ENCODE measurements at regions not wholly inside any gene's neighbourhood (a gene's known extent, or its start where the extent isn't known, plus 50 kb on each side); places are given as distances from the start of the nearest gene placed in this dataset.

- H3K4me3 ChIP-seq (ENCODE audit: low read depth, low read length): no peak overlapping the region
- in situ Hi-C loops (cut with HindIII; ENCODE audit: low sequenced_read_pairs): loop anchor here (5.0 kb wide), 1 partner anchor 87 kb away; no protein-coding TSS in a partner anchor
- no peak for DNase-seq (ENCODE audit: low read depth)
- TF ChIP-seq, protein P1, sequence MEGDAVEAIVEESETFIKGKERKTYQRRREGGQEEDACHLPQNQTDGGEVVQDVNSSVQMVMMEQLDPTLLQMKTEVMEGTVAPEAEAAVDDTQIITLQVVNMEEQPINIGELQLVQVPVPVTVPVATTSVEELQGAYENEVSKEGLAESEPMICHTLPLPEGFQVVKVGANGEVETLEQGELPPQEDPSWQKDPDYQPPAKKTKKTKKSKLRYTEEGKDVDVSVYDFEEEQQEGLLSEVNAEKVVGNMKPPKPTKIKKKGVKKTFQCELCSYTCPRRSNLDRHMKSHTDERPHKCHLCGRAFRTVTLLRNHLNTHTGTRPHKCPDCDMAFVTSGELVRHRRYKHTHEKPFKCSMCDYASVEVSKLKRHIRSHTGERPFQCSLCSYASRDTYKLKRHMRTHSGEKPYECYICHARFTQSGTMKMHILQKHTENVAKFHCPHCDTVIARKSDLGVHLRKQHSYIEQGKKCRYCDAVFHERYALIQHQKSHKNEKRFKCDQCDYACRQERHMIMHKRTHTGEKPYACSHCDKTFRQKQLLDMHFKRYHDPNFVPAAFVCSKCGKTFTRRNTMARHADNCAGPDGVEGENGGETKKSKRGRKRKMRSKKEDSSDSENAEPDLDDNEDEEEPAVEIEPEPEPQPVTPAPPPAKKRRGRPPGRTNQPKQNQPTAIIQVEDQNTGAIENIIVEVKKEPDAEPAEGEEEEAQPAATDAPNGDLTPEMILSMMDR (IDR thresholded peaks at IDR 0.05; ENCODE audit: low read depth, low read length, missing control alignments): no peak
Observed at GRCh38 chr17:79354173-79354820, 256.6 kb downstream of the RBFOX3 start.

GRCh38 chr17:79353548-79353947 is 257.3 kb downstream of the RBFOX3 start:
- TF ChIP-seq, protein P1 (IDR thresholded peaks at IDR 0.05; ENCODE audit: low read depth, low read length, missing control alignments): no peak
- H3K4me3 ChIP-seq (ENCODE audit: low read depth, low read length): no peak overlapping the region
- no peak for DNase-seq (ENCODE audit: low read depth)
- in situ Hi-C loops (cut with HindIII; ENCODE audit: low sequenced_read_pairs): loop anchor here (5.0 kb wide), 1 partner anchor 86 kb away; no protein-coding TSS in a partner anchor

DNA sequence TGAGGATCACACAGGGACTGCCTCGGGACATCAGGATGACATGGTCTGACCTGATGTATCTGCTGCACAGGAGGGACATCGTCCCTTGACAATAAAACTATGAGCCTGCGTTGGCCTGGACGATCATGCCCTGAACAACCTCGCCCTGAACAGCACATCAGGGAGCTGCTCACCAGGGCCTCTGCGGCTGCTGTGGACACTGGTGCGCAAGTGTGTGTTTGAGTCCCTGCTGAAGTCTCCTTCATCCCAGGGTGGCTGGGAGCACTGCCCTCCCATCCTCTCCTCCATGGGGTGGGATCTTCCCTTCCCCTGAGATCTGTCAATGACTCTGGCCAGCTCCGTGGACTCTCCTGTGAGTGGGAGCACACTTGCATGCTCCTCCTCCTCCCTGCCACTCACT is 257.8 kb downstream of the RBFOX3 start:
- TF ChIP-seq, protein P1 (IDR thresholded peaks at IDR 0.05; ENCODE audit: low read depth, low read length, missing control alignments): no peak
- in situ Hi-C loops (cut with HindIII; ENCODE audit: low sequenced_read_pairs): loop anchor here (5.0 kb wide), 1 partner anchor 86 kb away; no protein-coding TSS in a partner anchor
- no peak for DNase-seq (ENCODE audit: low read depth)
- no peak overlapping the region for H3K4me3 ChIP-seq (ENCODE audit: low read depth, low read length)

- H3K4me3 ChIP-seq (ENCODE audit: low read depth, low read length): no peak overlapping the region
- in situ Hi-C loops (cut with HindIII; ENCODE audit: low sequenced_read_pairs): loop anchor here (5.0 kb wide), 1 partner anchor 83 kb away; no protein-coding TSS in a partner anchor
- no peak for DNase-seq (ENCODE audit: low read depth)
- TF ChIP-seq, protein P1 (IDR thresholded peaks at IDR 0.05; ENCODE audit: low read depth, low read length, missing control alignments): no peak
Observed at GRCh38 chr17:79350533-79350932, 260.3 kb downstream of the RBFOX3 start.

- in situ Hi-C loops (cut with HindIII; ENCODE audit: low sequenced_read_pairs): loop anchor here (5.0 kb wide), 2 partner anchors 82 to 83 kb away; no protein-coding TSS in a partner anchor
- TF ChIP-seq, protein P1 (IDR thresholded peaks at IDR 0.05; ENCODE audit: low read depth, low read length, missing control alignments): no peak
- DNase-seq (ENCODE audit: low read depth): no peak
- no peak overlapping the region for H3K4me3 ChIP-seq (ENCODE audit: low read depth, low read length)
Observed at GRCh38 chr17:79349506-79350400, 261.1 kb downstream of the RBFOX3 start.

GRCh38 chr17:79342376-79342775 is 267.8 kb downstream of the ENGASE start:
- H3K4me3 ChIP-seq (ENCODE audit: low read depth, low read length): no peak overlapping the region
- TF ChIP-seq, protein P1 (IDR thresholded peaks at IDR 0.05; ENCODE audit: low read depth, low read length, missing control alignments): no peak
- no peak for DNase-seq (ENCODE audit: low read depth)
- in situ Hi-C loops (cut with HindIII; ENCODE audit: low sequenced_read_pairs): no loop called here
